Liver (tissue), 3 donors: ENCODE measurements at regions not wholly inside any gene's neighbourhood (a gene's known extent, or its start where the extent isn't known, plus 50 kb on each side); places are given as distances from the start of the nearest gene placed in this dataset.

Source experiments
- CTCF ChIP-seq: fragments of 150-350 bp; IDR thresholded peaks from 2 replicates; pipeline ENCODE4 v1.5.1; 2017; ENCODE audit warnings: improper control_type of control experiment, low read depth, low read length; ENCODE audit not compliant: missing input control
- EGR1 ChIP-seq, 2 donors: IDR thresholded peaks; 2 replicates each; pipeline ENCODE4 v1.6.1; 2016 to 2018; ENCODE audit warnings: antibody characterized with exemption in 2 of 2, low read depth in 2 of 2
- FOXA1 ChIP-seq: IDR thresholded peaks from 2 replicates; pipeline ENCODE4 v1.6.1; 2016; ENCODE audit warnings: antibody characterized with exemption
- GABPA ChIP-seq, 2 donors: IDR thresholded peaks in 1 of 2; conservative IDR thresholded peaks in 1 of 2; 2 replicates each; pipeline ENCODE4 v1.6.1; 2016; ENCODE audit warnings: antibody characterized with exemption in 2 of 2, mild to moderate bottlenecking in 1 of 2, moderate library complexity in 1 of 2
- JUND ChIP-seq, 2 donors: IDR thresholded peaks; 2 replicates each; pipeline ENCODE4 v1.6.1; 2016; ENCODE audit warnings: antibody characterized with exemption in 2 of 2
- SP1 ChIP-seq: IDR thresholded peaks from 2 replicates; pipeline ENCODE4 v1.6.1; 2018; ENCODE audit warnings: antibody characterized with exemption, mild to moderate bottlenecking
- TAF1 ChIP-seq: conservative IDR thresholded peaks from 2 replicates; pipeline ENCODE4 v1.6.1; 2016; ENCODE audit warnings: antibody characterized with exemption, mild to moderate bottlenecking
- YY1 ChIP-seq: IDR thresholded peaks from 2 replicates; pipeline ENCODE4 v1.6.1; 2016; ENCODE audit warnings: antibody characterized with exemption, mild to moderate bottlenecking
- ZBTB33 ChIP-seq: IDR thresholded peaks from 2 replicates; pipeline ENCODE4 v1.6.1; 2016; ENCODE audit warnings: antibody characterized with exemption
- TF ChIP-seq, protein P1 (sequence below): IDR thresholded peaks from 2 replicates; pipeline ENCODE4 v1.6.1; 2016; ENCODE audit warnings: antibody characterized with exemption
- TF ChIP-seq, protein P2 (sequence below): IDR thresholded peaks from 2 replicates; pipeline ENCODE4 v1.6.1; 2016; ENCODE audit warnings: antibody characterized with exemption, mild to moderate bottlenecking
- donor health status: healthy.
- donor health status: healthy.

- TF ChIP-seq TAF1, result no peak
- no peak for TF ChIP-seq CTCF
- TF ChIP-seq YY1, result no peak
- TF ChIP-seq JUND (IDR thresholded peaks at IDR 0.05), result no peak
- TF ChIP-seq EGR1 (IDR thresholded peaks at IDR 0.05; ENCODE audit: low read depth in 2 of 2), result no peak
- TF ChIP-seq GABPA (IDR thresholded peaks at IDR 0.05 in 1 of 2, conservative IDR thresholded peaks at IDR 0.05 in 1 of 2), result no peak
- TF ChIP-seq, protein P1, sequence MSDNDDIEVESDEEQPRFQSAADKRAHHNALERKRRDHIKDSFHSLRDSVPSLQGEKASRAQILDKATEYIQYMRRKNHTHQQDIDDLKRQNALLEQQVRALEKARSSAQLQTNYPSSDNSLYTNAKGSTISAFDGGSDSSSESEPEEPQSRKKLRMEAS, result no peak
- no peak for TF ChIP-seq SP1
- TF ChIP-seq, protein P2, sequence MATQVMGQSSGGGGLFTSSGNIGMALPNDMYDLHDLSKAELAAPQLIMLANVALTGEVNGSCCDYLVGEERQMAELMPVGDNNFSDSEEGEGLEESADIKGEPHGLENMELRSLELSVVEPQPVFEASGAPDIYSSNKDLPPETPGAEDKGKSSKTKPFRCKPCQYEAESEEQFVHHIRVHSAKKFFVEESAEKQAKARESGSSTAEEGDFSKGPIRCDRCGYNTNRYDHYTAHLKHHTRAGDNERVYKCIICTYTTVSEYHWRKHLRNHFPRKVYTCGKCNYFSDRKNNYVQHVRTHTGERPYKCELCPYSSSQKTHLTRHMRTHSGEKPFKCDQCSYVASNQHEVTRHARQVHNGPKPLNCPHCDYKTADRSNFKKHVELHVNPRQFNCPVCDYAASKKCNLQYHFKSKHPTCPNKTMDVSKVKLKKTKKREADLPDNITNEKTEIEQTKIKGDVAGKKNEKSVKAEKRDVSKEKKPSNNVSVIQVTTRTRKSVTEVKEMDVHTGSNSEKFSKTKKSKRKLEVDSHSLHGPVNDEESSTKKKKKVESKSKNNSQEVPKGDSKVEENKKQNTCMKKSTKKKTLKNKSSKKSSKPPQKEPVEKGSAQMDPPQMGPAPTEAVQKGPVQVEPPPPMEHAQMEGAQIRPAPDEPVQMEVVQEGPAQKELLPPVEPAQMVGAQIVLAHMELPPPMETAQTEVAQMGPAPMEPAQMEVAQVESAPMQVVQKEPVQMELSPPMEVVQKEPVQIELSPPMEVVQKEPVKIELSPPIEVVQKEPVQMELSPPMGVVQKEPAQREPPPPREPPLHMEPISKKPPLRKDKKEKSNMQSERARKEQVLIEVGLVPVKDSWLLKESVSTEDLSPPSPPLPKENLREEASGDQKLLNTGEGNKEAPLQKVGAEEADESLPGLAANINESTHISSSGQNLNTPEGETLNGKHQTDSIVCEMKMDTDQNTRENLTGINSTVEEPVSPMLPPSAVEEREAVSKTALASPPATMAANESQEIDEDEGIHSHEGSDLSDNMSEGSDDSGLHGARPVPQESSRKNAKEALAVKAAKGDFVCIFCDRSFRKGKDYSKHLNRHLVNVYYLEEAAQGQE, result no peak
- TF ChIP-seq FOXA1, result no peak
- no peak for TF ChIP-seq ZBTB33
Observed at GRCh38 chr2:241987726-241988125, 118.2 kb downstream of the RTP5 start.
